ENCODE measurements at regions not wholly inside any gene's neighbourhood (a gene's known extent, or its start where the extent isn't known, plus 50 kb on each side); places are given as distances from the start of the nearest gene placed in this dataset.
"Not testable (repeated sequence)": the region's sequence is repeated elsewhere in the genome, so short reads cannot be mapped to it uniquely, and the experiment has no call there.

GRCh38 chr5:33129309-33129708 is 311.5 kb upstream of the TARS1 start:
- no peaks in the 10 kb centered on the region for H3K4me1 ChIP-seq (ENCODE audit: control insufficient read depth in 2 of 2, insufficient read depth in 1 of 2, low read depth in 1 of 2, low read length in 2 of 2)
- no peak overlapping the region for H2BK12ac ChIP-seq (ENCODE audit: low read length)
- no peak overlapping the region for H2AFZ ChIP-seq (ENCODE audit: low read length)
- H3K9me3 ChIP-seq (replicated peaks in 1 of 2; ENCODE audit: control insufficient read depth in 2 of 2, insufficient read depth in 1 of 2, low read depth in 1 of 2, low read length in 2 of 2): no peaks in the 10 kb centered on the region
- H3K4ac ChIP-seq (ENCODE audit: low read length): no peak overlapping the region
- H3K9ac ChIP-seq (ENCODE audit: low read depth, low read length, poor library complexity): no peak overlapping the region
- no peaks in the 10 kb centered on the region for H3K27me3 ChIP-seq (ENCODE audit: control insufficient read depth in 3 of 3, insufficient read depth in 3 of 3, low read depth in 1 of 3, low read length in 3 of 3)
- no peak overlapping the region for H3K14ac ChIP-seq (ENCODE audit: low read length)
- no peaks in the 10 kb centered on the region for H3K36me3 ChIP-seq (replicated peaks in 1 of 2; ENCODE audit: control insufficient read depth in 2 of 2, insufficient read depth in 2 of 2, low read length in 2 of 2)
- H2BK120ac ChIP-seq (ENCODE audit: low read depth, low read length): no peak overlapping the region
- no peak overlapping the region for H2AK5ac ChIP-seq (ENCODE audit: low read depth, low read length)
- no peak overlapping the region for H3K27ac ChIP-seq (replicated peaks; ENCODE audit: low read length)
- no peak overlapping the region for H3K18ac ChIP-seq (ENCODE audit: low read length)
- no peak overlapping the region for H2BK15ac ChIP-seq (ENCODE audit: low read length)
- no peak overlapping the region for H3K4me3 ChIP-seq (ENCODE audit: low read length in 2 of 2)
- H3K79me1 ChIP-seq (ENCODE audit: low read depth, low read length): no peaks in the 10 kb centered on the region
- H4K91ac ChIP-seq (ENCODE audit: low read depth, low read length, poor library complexity): no peak overlapping the region
- H2BK5ac ChIP-seq (ENCODE audit: low read length): no peak overlapping the region
- no CpG with 5 or more reads among the region's 2 CpGs for WGBS, 2 donors (ENCODE audit: extremely low coverage in 2 of 2, insufficient read length in 2 of 2, insufficient replicate concordance in 1 of 2)
- H3K23ac ChIP-seq (ENCODE audit: low read depth, low read length, poor library complexity): no peak overlapping the region
- no peak overlapping the region for H3K4me2 ChIP-seq (ENCODE audit: insufficient read depth, low read length, poor library complexity, severe bottlenecking)
- DNase-seq (ENCODE audit: low spot score): no peak
- H4K8ac ChIP-seq (ENCODE audit: low read depth, low read length): no peak overlapping the region

GRCh38 chr5:33136785-33137184 is 304.0 kb upstream of the TARS1 start:
- peaks cover 0 to 3% of the 10 kb centered on the region in 2 donors for H3K9me3 ChIP-seq (replicated peaks in 1 of 2; ENCODE audit: control insufficient read depth in 2 of 2, insufficient read depth in 1 of 2, low read depth in 1 of 2, low read length in 2 of 2)
- WGBS, 2 donors (ENCODE audit: extremely low coverage in 2 of 2, insufficient read length in 2 of 2, insufficient replicate concordance in 1 of 2): no CpG with 5 or more reads among the region's 1 CpG
- no peak overlapping the region for H3K4ac ChIP-seq (ENCODE audit: low read length)
- no peak overlapping the region for H4K91ac ChIP-seq (ENCODE audit: low read depth, low read length, poor library complexity)
- H2BK120ac ChIP-seq (ENCODE audit: low read depth, low read length): no peak overlapping the region
- no peak overlapping the region for H3K14ac ChIP-seq (ENCODE audit: low read length)
- no peak overlapping the region for H3K18ac ChIP-seq (ENCODE audit: low read length)
- H3K23ac ChIP-seq (ENCODE audit: low read depth, low read length, poor library complexity): no peak overlapping the region
- H3K4me3 ChIP-seq (ENCODE audit: low read length in 2 of 2): no peak overlapping the region
- H2AFZ ChIP-seq (ENCODE audit: low read length): no peak overlapping the region
- DNase-seq (ENCODE audit: low spot score): no peak
- no peak overlapping the region for H3K9ac ChIP-seq (ENCODE audit: low read depth, low read length, poor library complexity)
- H3K27ac ChIP-seq (replicated peaks; ENCODE audit: low read length): no peak overlapping the region
- H2AK5ac ChIP-seq (ENCODE audit: low read depth, low read length): no peak overlapping the region
- H3K4me2 ChIP-seq (ENCODE audit: insufficient read depth, low read length, poor library complexity, severe bottlenecking): no peak overlapping the region
- H4K8ac ChIP-seq (ENCODE audit: low read depth, low read length): no peak overlapping the region
- H3K79me1 ChIP-seq (ENCODE audit: low read depth, low read length): no peaks in the 10 kb centered on the region
- H3K36me3 ChIP-seq (replicated peaks in 1 of 2; ENCODE audit: control insufficient read depth in 2 of 2, insufficient read depth in 2 of 2, low read length in 2 of 2): no peaks in the 10 kb centered on the region
- no peak overlapping the region for H2BK12ac ChIP-seq (ENCODE audit: low read length)
- no peak overlapping the region for H2BK5ac ChIP-seq (ENCODE audit: low read length)
- H3K27me3 ChIP-seq (ENCODE audit: control insufficient read depth in 3 of 3, insufficient read depth in 3 of 3, low read depth in 1 of 3, low read length in 3 of 3): no peaks in the 10 kb centered on the region
- no peak overlapping the region for H2BK15ac ChIP-seq (ENCODE audit: low read length)
- H3K4me1 ChIP-seq (ENCODE audit: control insufficient read depth in 2 of 2, insufficient read depth in 1 of 2, low read depth in 1 of 2, low read length in 2 of 2): no peaks in the 10 kb centered on the region

- DNase-seq (ENCODE audit: low spot score); H2BK12ac ChIP-seq (ENCODE audit: low read length); H2AFZ ChIP-seq (ENCODE audit: low read length); H3K14ac ChIP-seq (ENCODE audit: low read length); H3K9ac ChIP-seq (ENCODE audit: low read depth, low read length, poor library complexity); H3K4ac ChIP-seq (ENCODE audit: low read length); H3K23ac ChIP-seq (ENCODE audit: low read depth, low read length, poor library complexity); H3K27ac ChIP-seq (replicated peaks; ENCODE audit: low read length); H3K18ac ChIP-seq (ENCODE audit: low read length); H3K4me2 ChIP-seq (ENCODE audit: insufficient read depth, low read length, poor library complexity, severe bottlenecking); H3K9me3 ChIP-seq (replicated peaks in 1 of 2; ENCODE audit: control insufficient read depth in 2 of 2, insufficient read depth in 1 of 2, low read depth in 1 of 2, low read length in 2 of 2); H2BK15ac ChIP-seq (ENCODE audit: low read length); H3K27me3 ChIP-seq (ENCODE audit: control insufficient read depth in 3 of 3, insufficient read depth in 3 of 3, low read depth in 1 of 3, low read length in 3 of 3); H4K8ac ChIP-seq (ENCODE audit: low read depth, low read length); H2BK5ac ChIP-seq (ENCODE audit: low read length); H3K36me3 ChIP-seq (replicated peaks in 1 of 2; ENCODE audit: control insufficient read depth in 2 of 2, insufficient read depth in 2 of 2, low read length in 2 of 2); H3K4me1 ChIP-seq (ENCODE audit: control insufficient read depth in 2 of 2, insufficient read depth in 1 of 2, low read depth in 1 of 2, low read length in 2 of 2); H2AK5ac ChIP-seq (ENCODE audit: low read depth, low read length); H3K79me1 ChIP-seq (ENCODE audit: low read depth, low read length); H4K91ac ChIP-seq (ENCODE audit: low read depth, low read length, poor library complexity); H3K4me3 ChIP-seq (ENCODE audit: low read length in 2 of 2); H2BK120ac ChIP-seq (ENCODE audit: low read depth, low read length): not testable (repeated sequence)
- no CpG with 5 or more reads among the region's 4 CpGs for WGBS, 2 donors (ENCODE audit: extremely low coverage in 2 of 2, insufficient read length in 2 of 2, insufficient replicate concordance in 1 of 2)
Measured at GRCh38 chr5:33138145-33138544, 302.6 kb upstream of the TARS1 start.

- Histone ChIP-seq H3K23ac (ENCODE audit: low read depth, low read length, poor library complexity) (no peak overlapping the region), H3K4ac (ENCODE audit: low read length) (no peak overlapping the region), H4K91ac (ENCODE audit: low read depth, low read length, poor library complexity) (no peak overlapping the region), H3K18ac (ENCODE audit: low read length) (no peak overlapping the region), H3K79me1 (ENCODE audit: low read depth, low read length) (no peaks in the 10 kb centered on the region), H2BK5ac (ENCODE audit: low read length) (no peak overlapping the region), H3K4me2 (ENCODE audit: insufficient read depth, low read length, poor library complexity, severe bottlenecking) (no peak overlapping the region), H3K27me3 (ENCODE audit: control insufficient read depth in 3 of 3, insufficient read depth in 3 of 3, low read depth in 1 of 3, low read length in 3 of 3) (no peaks in the 10 kb centered on the region), H3K9ac (ENCODE audit: low read depth, low read length, poor library complexity) (no peak overlapping the region), H2BK120ac (ENCODE audit: low read depth, low read length) (no peak overlapping the region), H3K4me3 (ENCODE audit: low read length in 2 of 2) (no peak overlapping the region), H2BK15ac (ENCODE audit: low read length) (no peak overlapping the region), H3K9me3 (replicated peaks in 1 of 2; ENCODE audit: control insufficient read depth in 2 of 2, insufficient read depth in 1 of 2, low read depth in 1 of 2, low read length in 2 of 2) (no peaks in the 10 kb centered on the region), H3K36me3 (replicated peaks in 1 of 2; ENCODE audit: control insufficient read depth in 2 of 2, insufficient read depth in 2 of 2, low read length in 2 of 2) (no peaks in the 10 kb centered on the region), H2AFZ (ENCODE audit: low read length) (no peak overlapping the region), H2BK12ac (ENCODE audit: low read length) (no peak overlapping the region), H4K8ac (ENCODE audit: low read depth, low read length) (no peak overlapping the region), H3K14ac (ENCODE audit: low read length) (no peak overlapping the region), H2AK5ac (ENCODE audit: low read depth, low read length) (no peak overlapping the region), H3K4me1 (ENCODE audit: control insufficient read depth in 2 of 2, insufficient read depth in 1 of 2, low read depth in 1 of 2, low read length in 2 of 2) (no peaks in the 10 kb centered on the region), H3K27ac (replicated peaks; ENCODE audit: low read length) (no peak overlapping the region)
- no peak for DNase-seq (ENCODE audit: low spot score)
- no CpG with 5 or more reads among the region's 4 CpGs for WGBS, 2 donors (ENCODE audit: extremely low coverage in 2 of 2, insufficient read length in 2 of 2, insufficient replicate concordance in 1 of 2)
Measured at GRCh38 chr5:33143405-33144123, 297.2 kb upstream of the TARS1 start.
